ENCODE measurements at regions not wholly inside any gene's neighbourhood (a gene's known extent, or its start where the extent isn't known, plus 50 kb on each side); places are given as distances from the start of the nearest gene placed in this dataset.

DNA sequence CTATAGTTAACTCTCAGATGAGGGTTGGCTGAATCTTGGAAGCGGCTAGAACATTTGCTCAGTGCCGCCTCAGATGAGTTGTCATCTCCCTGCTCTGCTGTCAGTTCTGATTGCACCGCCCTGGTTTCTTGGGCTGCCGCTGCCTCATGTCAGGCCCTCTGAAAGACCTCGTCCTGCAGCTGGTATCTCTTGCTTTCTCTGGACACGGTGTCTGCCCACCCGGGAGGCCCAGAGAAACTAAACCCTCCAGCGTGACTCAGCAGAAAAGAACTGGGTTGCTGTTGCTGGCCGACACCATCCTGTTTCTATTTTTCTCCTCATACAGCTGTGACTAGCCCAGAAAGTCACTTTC, 355.4 kb downstream of the CD83 start:
- no TSS peak for BruUV-seq (replicated peaks)
- ChIA-PET RAD21 (ENCODE audit: low non-redundant PET in 1 of 2, low total read pairs in 2 of 2, uncharacterized antibody in 2 of 2, unreplicated experiment in 2 of 2) (no interaction called here), CTCF (no interaction called here), POLR2A (no interaction called here)
- Histone ChIP-seq H2AFZ (ENCODE audit: low read depth, low read length, poor library complexity, severe bottlenecking) (no peak overlapping the region), H3K4me3 (replicated peaks in 1 of 2; ENCODE audit: low read depth in 1 of 2, low read length in 2 of 2) (no peak overlapping the region), H3K9me2 (ENCODE audit: insufficient read depth) (no peaks in the 10 kb centered on the region), H3K79me2 (ENCODE audit: insufficient read depth, low read length) (no peaks in the 10 kb centered on the region), H3K4me1 (ENCODE audit: control insufficient read depth in 1 of 2, insufficient read depth in 2 of 2, low read length in 2 of 2) (no peaks in the 10 kb centered on the region), H3K27ac (ENCODE audit: low read depth, low read length) (no peak overlapping the region), H3K27me3 (ENCODE audit: insufficient read depth, low read length) (no peaks in the 10 kb centered on the region), H3K9me3 (ENCODE audit: control insufficient read depth in 1 of 2, insufficient read depth in 1 of 2, low read depth in 1 of 2, low read length in 2 of 2) (no peaks in the 10 kb centered on the region), H3K4me2 (ENCODE audit: low read length) (no peak overlapping the region), H3K9ac (ENCODE audit: low read length) (no peak overlapping the region), H4K20me1 (ENCODE audit: insufficient read depth) (no peaks in the 10 kb centered on the region), H3K36me3 (ENCODE audit: control insufficient read depth in 1 of 2, insufficient read depth in 2 of 2, low read length in 2 of 2) (no peaks in the 10 kb centered on the region)
- intact Hi-C loops (cut with micrococcal nuclease) = no loop called here
- DNase-seq (ENCODE audit: low read depth, low spot score) (no peak), ATAC-seq (no peak)
- TF ChIP-seq ELF1 (IDR thresholded peaks at IDR 0.05; ENCODE audit: borderline replicate concordance, low read depth) (no peak), EZH2phosphoT487 (IDR thresholded peaks at IDR 0.05; ENCODE audit: borderline replicate concordance) (no peak), ATF3 (IDR thresholded peaks at IDR 0.05) (no peak), ZNF274 (IDR thresholded peaks at IDR 0.05; ENCODE audit: low read depth, low read length) (no peak), SP1 (IDR thresholded peaks at IDR 0.05; ENCODE audit: low read depth) (no peak), EZH2 (IDR thresholded peaks at IDR 0.05) (no peak), FOSL1 (IDR thresholded peaks at IDR 0.05; ENCODE audit: low read depth) (no peak), CBX3 (IDR thresholded peaks at IDR 0.05; ENCODE audit: low read depth) (no peak), SIN3A (IDR thresholded peaks at IDR 0.05; ENCODE audit: low read depth) (no peak), CEBPB (IDR thresholded peaks at IDR 0.05; ENCODE audit: low read depth) (no peak), ZBTB33 (IDR thresholded peaks at IDR 0.05; ENCODE audit: extremely low read depth, insufficient replicate concordance, low read length) (no peak), RAD21 (IDR thresholded peaks at IDR 0.05; ENCODE audit: low read depth) (no peak), SRF (IDR thresholded peaks at IDR 0.05; ENCODE audit: low read depth) (no peak), ZFX (IDR thresholded peaks at IDR 0.05) (no peak), MAX (IDR thresholded peaks at IDR 0.05) (no peak)
- TF ChIP-seq, protein P1, sequence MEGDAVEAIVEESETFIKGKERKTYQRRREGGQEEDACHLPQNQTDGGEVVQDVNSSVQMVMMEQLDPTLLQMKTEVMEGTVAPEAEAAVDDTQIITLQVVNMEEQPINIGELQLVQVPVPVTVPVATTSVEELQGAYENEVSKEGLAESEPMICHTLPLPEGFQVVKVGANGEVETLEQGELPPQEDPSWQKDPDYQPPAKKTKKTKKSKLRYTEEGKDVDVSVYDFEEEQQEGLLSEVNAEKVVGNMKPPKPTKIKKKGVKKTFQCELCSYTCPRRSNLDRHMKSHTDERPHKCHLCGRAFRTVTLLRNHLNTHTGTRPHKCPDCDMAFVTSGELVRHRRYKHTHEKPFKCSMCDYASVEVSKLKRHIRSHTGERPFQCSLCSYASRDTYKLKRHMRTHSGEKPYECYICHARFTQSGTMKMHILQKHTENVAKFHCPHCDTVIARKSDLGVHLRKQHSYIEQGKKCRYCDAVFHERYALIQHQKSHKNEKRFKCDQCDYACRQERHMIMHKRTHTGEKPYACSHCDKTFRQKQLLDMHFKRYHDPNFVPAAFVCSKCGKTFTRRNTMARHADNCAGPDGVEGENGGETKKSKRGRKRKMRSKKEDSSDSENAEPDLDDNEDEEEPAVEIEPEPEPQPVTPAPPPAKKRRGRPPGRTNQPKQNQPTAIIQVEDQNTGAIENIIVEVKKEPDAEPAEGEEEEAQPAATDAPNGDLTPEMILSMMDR (IDR thresholded peaks at IDR 0.05 in 2 of 3, conservative IDR thresholded peaks at IDR 0.05 in 1 of 3; ENCODE audit: borderline replicate concordance in 1 of 3, insufficient read depth in 1 of 3, low read depth in 2 of 3, low read length in 2 of 3) = no peak

Measured in HCT116 (cell line).